Fibroblast of pulmonary artery (primary cell): ENCODE measurements at regions not wholly inside any gene's neighbourhood (a gene's known extent, or its start where the extent isn't known, plus 50 kb on each side); places are given as distances from the start of the nearest gene placed in this dataset.

Experiments used
- DNase-seq: peaks from one replicate; pipeline ENCODE4 v3.0.0-alpha.2; 2010; ENCODE audit warnings: low read depth
- H3K4me3 ChIP-seq: replicated peaks from 2 replicates; pipeline ENCODE4 v1.5.1; 2011; ENCODE audit warnings: low read depth, mild to moderate bottlenecking, control low read depth, low read length, moderate library complexity
- TF ChIP-seq, protein P1 (sequence below): IDR thresholded peaks from 2 replicates; pipeline ENCODE4 v1.5.1; 2011; ENCODE audit warnings: mild to moderate bottlenecking, control low read depth, low read length, inconsistent platforms; ENCODE audit errors: missing control alignments

DNA sequence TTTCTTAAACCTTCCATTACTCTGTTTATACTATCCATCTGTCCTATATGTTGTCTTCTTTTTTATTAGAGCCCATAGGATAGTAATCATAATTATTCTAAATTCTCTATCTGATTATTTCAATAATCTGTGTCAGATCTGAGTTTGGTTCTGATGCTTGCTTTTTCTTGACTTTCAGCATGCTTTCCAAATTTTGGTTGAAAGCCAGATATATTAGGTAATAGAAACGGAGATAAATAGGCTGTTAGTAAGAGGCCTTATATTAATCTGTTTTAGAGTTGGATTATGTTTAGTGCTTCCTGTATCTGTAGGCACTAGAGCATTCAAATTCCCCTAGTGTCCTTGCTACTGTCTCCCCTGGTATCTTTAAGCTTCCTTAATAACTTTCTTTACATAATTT is 939.9 kb upstream of the GHITM start:
- DNase-seq: no peak
- TF ChIP-seq, protein P1, sequence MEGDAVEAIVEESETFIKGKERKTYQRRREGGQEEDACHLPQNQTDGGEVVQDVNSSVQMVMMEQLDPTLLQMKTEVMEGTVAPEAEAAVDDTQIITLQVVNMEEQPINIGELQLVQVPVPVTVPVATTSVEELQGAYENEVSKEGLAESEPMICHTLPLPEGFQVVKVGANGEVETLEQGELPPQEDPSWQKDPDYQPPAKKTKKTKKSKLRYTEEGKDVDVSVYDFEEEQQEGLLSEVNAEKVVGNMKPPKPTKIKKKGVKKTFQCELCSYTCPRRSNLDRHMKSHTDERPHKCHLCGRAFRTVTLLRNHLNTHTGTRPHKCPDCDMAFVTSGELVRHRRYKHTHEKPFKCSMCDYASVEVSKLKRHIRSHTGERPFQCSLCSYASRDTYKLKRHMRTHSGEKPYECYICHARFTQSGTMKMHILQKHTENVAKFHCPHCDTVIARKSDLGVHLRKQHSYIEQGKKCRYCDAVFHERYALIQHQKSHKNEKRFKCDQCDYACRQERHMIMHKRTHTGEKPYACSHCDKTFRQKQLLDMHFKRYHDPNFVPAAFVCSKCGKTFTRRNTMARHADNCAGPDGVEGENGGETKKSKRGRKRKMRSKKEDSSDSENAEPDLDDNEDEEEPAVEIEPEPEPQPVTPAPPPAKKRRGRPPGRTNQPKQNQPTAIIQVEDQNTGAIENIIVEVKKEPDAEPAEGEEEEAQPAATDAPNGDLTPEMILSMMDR: no peak

DNA sequence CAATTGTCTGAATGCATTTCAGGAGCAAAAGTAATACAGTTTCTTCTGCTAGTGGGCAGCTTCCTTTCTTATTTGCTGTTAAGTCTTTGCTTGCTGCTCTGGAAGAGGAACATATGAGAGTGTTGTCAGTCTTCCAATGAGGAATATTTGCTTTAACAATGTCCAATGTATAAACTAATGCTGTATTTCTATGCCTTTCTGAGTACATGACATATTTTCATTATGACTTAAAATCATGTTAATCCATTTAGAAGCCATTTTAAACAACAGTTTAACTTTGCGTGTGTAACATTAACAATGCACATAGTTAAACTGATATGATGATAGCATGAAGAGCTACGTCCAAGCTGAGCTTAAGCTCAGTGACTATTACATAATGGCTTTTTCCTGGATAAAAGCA is 933.4 kb upstream of the GHITM start:
- TF ChIP-seq, protein P1: no peak
- no peak overlapping the region for H3K4me3 ChIP-seq
- no peak for DNase-seq

More for the DNA sequence above, 939.9 kb upstream of the GHITM start:
- H3K4me3 ChIP-seq: no peak overlapping the region

DNA sequence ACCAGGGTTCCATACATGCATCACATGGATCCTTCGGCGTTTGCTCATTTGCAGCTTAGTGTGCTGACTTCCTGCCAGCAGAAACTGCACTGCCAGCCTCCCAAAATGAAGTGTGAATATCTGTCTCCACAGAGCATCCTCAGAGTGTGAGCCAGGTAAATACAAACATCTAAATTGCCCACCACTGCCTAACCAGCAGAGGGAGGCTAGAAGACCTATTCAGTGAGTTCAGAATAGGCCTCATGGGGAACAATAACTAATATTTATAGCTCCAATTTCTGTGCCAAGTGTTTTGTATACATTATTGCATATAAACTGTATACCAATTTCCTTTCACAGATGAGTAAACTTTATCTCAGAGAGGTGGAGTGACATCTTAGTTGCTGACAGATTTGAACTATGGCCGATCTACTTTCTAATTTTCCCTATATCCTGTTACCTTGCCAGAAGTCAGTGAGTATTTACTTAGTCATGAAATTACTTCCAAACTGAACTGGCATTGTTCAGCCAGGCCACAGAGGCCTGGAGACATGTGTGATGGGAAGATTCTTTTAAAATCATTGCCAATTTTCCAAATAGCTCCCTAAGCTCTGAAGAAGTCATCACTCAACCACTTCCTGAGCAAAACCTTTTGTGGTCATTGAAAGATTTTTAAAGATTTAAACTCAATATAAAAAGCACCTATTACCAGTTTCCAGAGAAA is 926.5 kb upstream of the GHITM start:
- TF ChIP-seq, protein P1: no peak
- no peak overlapping the region for H3K4me3 ChIP-seq

DNA sequence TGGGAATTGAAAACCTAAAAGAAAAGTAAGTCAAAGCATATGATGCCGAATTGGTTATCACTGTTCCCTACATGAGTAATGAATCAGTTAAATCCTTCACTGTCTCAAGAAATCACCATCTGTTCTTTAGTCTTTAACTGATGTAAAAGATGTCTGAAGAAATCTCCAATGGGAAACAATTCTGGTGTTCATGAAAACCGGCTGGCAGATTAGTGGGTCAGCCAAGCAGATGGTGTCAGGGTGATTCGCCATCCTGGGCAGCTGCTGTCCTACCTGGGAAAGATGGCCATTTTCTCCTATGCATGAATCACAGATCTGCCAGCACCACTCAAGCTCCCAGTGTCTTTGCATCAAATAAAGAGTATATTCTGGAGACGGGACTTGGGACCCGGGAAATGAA is 925.2 kb upstream of the GHITM start:
- TF ChIP-seq, protein P1: no peak
- H3K4me3 ChIP-seq: no peak overlapping the region
- DNase-seq: no peak

More for the DNA sequence above, 926.5 kb upstream of the GHITM start:
- DNase-seq: peak; percentile 31

DNA sequence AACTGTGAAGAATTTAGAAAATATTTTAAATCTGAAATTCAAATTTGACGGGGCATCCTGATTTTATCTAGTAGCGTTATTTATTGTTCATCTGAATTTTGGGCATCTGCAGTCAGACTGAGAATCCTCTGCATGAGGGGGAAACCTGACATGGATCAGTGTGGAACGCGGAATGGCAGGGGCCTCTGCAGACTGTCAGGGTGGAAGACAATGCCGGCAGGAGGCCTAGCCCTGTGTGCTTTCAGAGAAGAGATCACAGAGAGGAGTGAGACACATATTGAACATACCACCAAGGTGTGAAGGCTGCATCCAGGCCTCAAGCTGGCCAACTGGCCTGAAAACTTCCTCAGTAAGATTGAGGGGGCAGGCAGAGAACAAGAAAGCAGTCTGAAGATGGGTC is 921.1 kb upstream of the GHITM start:
- TF ChIP-seq, protein P1: no peak
- H3K4me3 ChIP-seq: no peak overlapping the region
- no peak for DNase-seq

DNA sequence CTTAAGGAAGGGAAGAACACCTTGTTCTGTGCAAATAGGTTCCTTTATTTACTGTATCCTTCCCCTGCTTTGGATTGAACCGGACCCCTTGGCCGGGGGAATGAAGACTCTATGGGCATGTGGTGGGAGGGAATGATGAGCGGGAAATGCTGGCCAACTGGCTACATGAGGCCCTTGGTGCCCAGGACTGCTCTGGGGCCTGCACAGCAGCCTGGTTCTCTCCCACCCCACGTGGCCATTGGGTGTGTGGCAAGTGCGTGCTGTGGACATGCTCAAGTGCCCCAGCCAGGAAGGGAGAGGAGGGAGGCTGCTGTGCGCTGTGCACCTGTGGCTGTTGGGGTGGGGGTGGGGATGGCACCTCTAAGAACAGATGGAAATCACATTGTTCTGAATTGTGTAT is 917.0 kb upstream of the GHITM start:
- H3K4me3 ChIP-seq: no peak overlapping the region
- no peak for DNase-seq
- TF ChIP-seq, protein P1: no peak
